OCI-LY1 (cell line): ENCODE measurements at regions not wholly inside any gene's neighbourhood (a gene's known extent, or its start where the extent isn't known, plus 50 kb on each side); places are given as distances from the start of the nearest gene placed in this dataset.

ENCODE experiments used
- H2AFZ ChIP-seq: fragments of 200-600 bp; sonication (generic), shearing (Covaris generic); 2 replicates; pipeline ENCODE4 v1.6.0; 2014; ENCODE audit warnings: antibody characterized with exemption, mild to moderate bottlenecking, low read length
- H3F3A ChIP-seq: fragments of 200-600 bp; sonication (generic), shearing (Covaris generic); 2 replicates; pipeline ENCODE4 v1.6.0; 2014; ENCODE audit warnings: mild to moderate bottlenecking, antibody characterized with exemption, low read length, moderate library complexity; ENCODE audit not compliant: insufficient read depth
- H3K27ac ChIP-seq: fragments of 200-600 bp; sonication (generic); 2 replicates; pipeline ENCODE4 v1.5.1; 2014; ENCODE audit warnings: low read length, mixed run types, mild to moderate bottlenecking, low read depth; ENCODE audit not compliant: poor library complexity, severe bottlenecking
- H3K27me3 ChIP-seq: fragments of 200-600 bp; sonication (generic); 2 replicates; pipeline ENCODE4 v1.6.0; 2014; ENCODE audit warnings: antibody characterized with exemption, mild to moderate bottlenecking, low read length, moderate library complexity; ENCODE audit not compliant: insufficient read depth
- H3K36me3 ChIP-seq: fragments of 200-600 bp; sonication (generic); 2 replicates; pipeline ENCODE4 v1.6.1; 2014; ENCODE audit warnings: mild to moderate bottlenecking, antibody characterized with exemption, low read length, moderate library complexity, mixed read lengths; ENCODE audit not compliant: insufficient read depth
- H3K4me1 ChIP-seq: fragments of 200-600 bp; sonication (generic); 2 replicates; pipeline ENCODE4 v1.5.1; 2014; ENCODE audit warnings: mild to moderate bottlenecking, low read length, moderate library complexity; ENCODE audit not compliant: insufficient read depth, severe bottlenecking
- H3K4me2 ChIP-seq: fragments of 200-600 bp; sonication (generic), shearing (Covaris generic); 2 replicates; pipeline ENCODE4 v1.6.1; 2014; ENCODE audit warnings: low read length
- H3K4me3 ChIP-seq: fragments of 200-600 bp; sonication (generic); 2 replicates; pipeline ENCODE4 v1.5.1; 2014; ENCODE audit warnings: low read length, low read depth, mild to moderate bottlenecking, mixed read lengths; ENCODE audit not compliant: poor library complexity, severe bottlenecking
- H3K79me2 ChIP-seq: fragments of 200-600 bp; shearing (Covaris generic); 2 replicates; pipeline ENCODE4 v1.6.1; 2016; ENCODE audit warnings: mixed run types, low read length, mixed read lengths; ENCODE audit not compliant: insufficient read depth
- H3K9ac ChIP-seq: fragments of 200-600 bp; sonication (generic), shearing (Covaris generic); 2 replicates; pipeline ENCODE4 v1.6.1; 2014; ENCODE audit warnings: mild to moderate bottlenecking, low read length, mixed read lengths
- H3K9me2 ChIP-seq: fragments of 200-600 bp; sonication (generic), shearing (Covaris generic); 2 replicates; pipeline ENCODE4 v1.6.1; 2014; ENCODE audit warnings: low read depth, mild to moderate bottlenecking, low read length, mixed read lengths
- H3K9me3 ChIP-seq: fragments of 200-600 bp; shearing (Covaris generic); 2 replicates; pipeline ENCODE4 v1.6.1; 2014; ENCODE audit warnings: low read length, mixed read lengths
- H4K20me1 ChIP-seq: fragments of 200-600 bp; sonication (generic), shearing (Covaris generic); 2 replicates; pipeline ENCODE4 v1.6.0; 2016; ENCODE audit warnings: mild to moderate bottlenecking, low read length; ENCODE audit not compliant: insufficient read depth
- CTCF ChIP-seq: fragments of 200-600 bp; sonication (generic), shearing (Covaris generic); IDR thresholded peaks from 2 replicates; pipeline ENCODE4 v1.5.1; 2017; ENCODE audit warnings: mild to moderate bottlenecking, antibody characterized with exemption, low read length, moderate library complexity, mixed read lengths
- EZH2 ChIP-seq: fragments of 200-600 bp; sonication (generic), shearing (Covaris generic); IDR thresholded peaks from 2 replicates; pipeline ENCODE4 v1.8.0; 2017; ENCODE audit warnings: borderline replicate concordance, mixed run types, mild to moderate bottlenecking, antibody characterized with exemption, low read length, moderate library complexity, mixed read lengths

GRCh38 chr13:83815598-83815997 lies 66.7 kb downstream of the SLITRK1 start:
- H3K36me3 ChIP-seq, result no peaks in the 10 kb centered on the region
- H3K9me3 ChIP-seq, result no peaks in the 10 kb centered on the region
- H3K9me2 ChIP-seq, result peaks cover 4% of the 10 kb centered on the region
- H3K79me2 ChIP-seq, result no peaks in the 10 kb centered on the region
- H3K4me2 ChIP-seq, result no peak overlapping the region
- no peak overlapping the region for H3K9ac ChIP-seq
- H3K27me3 ChIP-seq, result no peaks in the 10 kb centered on the region
- H3K27ac ChIP-seq, result no peak overlapping the region
- no peaks in the 10 kb centered on the region for H3F3A ChIP-seq
- H4K20me1 ChIP-seq, result no peaks in the 10 kb centered on the region
- no peak for TF ChIP-seq CTCF
- no peak for TF ChIP-seq EZH2
- H3K4me3 ChIP-seq, result no peak overlapping the region
- no peak overlapping the region for H2AFZ ChIP-seq
- no peaks in the 10 kb centered on the region for H3K4me1 ChIP-seq

- no peak overlapping the region for H2AFZ ChIP-seq
- no peak overlapping the region for H3K4me2 ChIP-seq
- no peaks in the 10 kb centered on the region for H3K27me3 ChIP-seq
- no peak overlapping the region for H3K27ac ChIP-seq
- no peaks in the 10 kb centered on the region for H4K20me1 ChIP-seq
- H3K79me2 ChIP-seq, result no peaks in the 10 kb centered on the region
- no peak overlapping the region for H3K9ac ChIP-seq
- no peaks in the 10 kb centered on the region for H3K4me1 ChIP-seq
- H3F3A ChIP-seq, result no peaks in the 10 kb centered on the region
- no peaks in the 10 kb centered on the region for H3K9me3 ChIP-seq
- no peak overlapping the region for H3K4me3 ChIP-seq
- H3K9me2 ChIP-seq, result 0 out of 2 replicates have a peak, but pooled peaks cover 4% of the 10 kb centered on the region
- TF ChIP-seq CTCF (no peak), EZH2 (no peak)
- no peaks in the 10 kb centered on the region for H3K36me3 ChIP-seq
These were observed 72.1 kb downstream of the SLITRK1 start for GRCh38 chr13:83810136-83810535.

GRCh38 chr13:83804356-83804962 lies 77.8 kb downstream of the SLITRK1 start:
- TF ChIP-seq EZH2 (no peak), CTCF (no peak)
- Histone ChIP-seq H3K79me2 (no peaks in the 10 kb centered on the region), H3K9ac (no peak overlapping the region), H3K27ac (no peak overlapping the region), H3K27me3 (no peaks in the 10 kb centered on the region), H4K20me1 (no peaks in the 10 kb centered on the region), H3K4me3 (no peak overlapping the region), H3K4me1 (no peaks in the 10 kb centered on the region), H3K9me3 (no peaks in the 10 kb centered on the region), H3K4me2 (no peak overlapping the region), H3F3A (no peaks in the 10 kb centered on the region), H3K36me3 (no peaks in the 10 kb centered on the region), H3K9me2 (no peaks in the 10 kb centered on the region), H2AFZ (no peak overlapping the region)
